ENCODE measurements at regions not wholly inside any gene's neighbourhood (a gene's known extent, or its start where the extent isn't known, plus 50 kb on each side); places are given as distances from the start of the nearest gene placed in this dataset.

DNA sequence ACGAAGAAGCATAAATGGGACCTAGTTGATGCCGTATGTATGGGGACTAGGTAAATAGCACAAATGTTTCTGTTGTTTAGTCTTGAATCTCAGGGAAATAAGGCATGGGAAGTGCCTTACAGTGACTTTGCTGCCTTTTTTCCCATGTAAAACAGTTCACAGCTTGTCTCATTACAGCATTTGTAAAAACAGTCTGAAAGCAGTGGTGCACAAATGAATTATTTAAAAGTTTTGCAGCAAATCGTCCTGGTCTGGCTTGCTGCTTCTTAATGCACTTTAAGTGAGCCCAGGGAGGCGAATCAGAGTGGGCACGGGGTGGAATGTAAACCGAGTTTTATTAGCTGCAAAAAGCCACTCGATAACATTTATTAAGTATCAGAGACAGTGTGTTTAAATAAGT, 302.0 kb upstream of the ETAA1 start:
- Histone ChIP-seq H3K4me3 (ENCODE audit: low read depth, low read length) (no peak overlapping the region), H3K27me3 (replicated peaks) (no peaks in the 10 kb centered on the region), H3K36me3 (replicated peaks) (no peaks in the 10 kb centered on the region), H3K27ac (no peak overlapping the region)
- DNase-seq, result no peak
- TF ChIP-seq, protein P1, sequence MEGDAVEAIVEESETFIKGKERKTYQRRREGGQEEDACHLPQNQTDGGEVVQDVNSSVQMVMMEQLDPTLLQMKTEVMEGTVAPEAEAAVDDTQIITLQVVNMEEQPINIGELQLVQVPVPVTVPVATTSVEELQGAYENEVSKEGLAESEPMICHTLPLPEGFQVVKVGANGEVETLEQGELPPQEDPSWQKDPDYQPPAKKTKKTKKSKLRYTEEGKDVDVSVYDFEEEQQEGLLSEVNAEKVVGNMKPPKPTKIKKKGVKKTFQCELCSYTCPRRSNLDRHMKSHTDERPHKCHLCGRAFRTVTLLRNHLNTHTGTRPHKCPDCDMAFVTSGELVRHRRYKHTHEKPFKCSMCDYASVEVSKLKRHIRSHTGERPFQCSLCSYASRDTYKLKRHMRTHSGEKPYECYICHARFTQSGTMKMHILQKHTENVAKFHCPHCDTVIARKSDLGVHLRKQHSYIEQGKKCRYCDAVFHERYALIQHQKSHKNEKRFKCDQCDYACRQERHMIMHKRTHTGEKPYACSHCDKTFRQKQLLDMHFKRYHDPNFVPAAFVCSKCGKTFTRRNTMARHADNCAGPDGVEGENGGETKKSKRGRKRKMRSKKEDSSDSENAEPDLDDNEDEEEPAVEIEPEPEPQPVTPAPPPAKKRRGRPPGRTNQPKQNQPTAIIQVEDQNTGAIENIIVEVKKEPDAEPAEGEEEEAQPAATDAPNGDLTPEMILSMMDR (IDR thresholded peaks at IDR 0.05; ENCODE audit: low read depth, low read length, missing control alignments), result no peak
- in situ Hi-C loops (cut with HindIII; ENCODE audit: low pct_ligation_motif_present, low sequenced_read_pairs), result no loop called here

DNA sequence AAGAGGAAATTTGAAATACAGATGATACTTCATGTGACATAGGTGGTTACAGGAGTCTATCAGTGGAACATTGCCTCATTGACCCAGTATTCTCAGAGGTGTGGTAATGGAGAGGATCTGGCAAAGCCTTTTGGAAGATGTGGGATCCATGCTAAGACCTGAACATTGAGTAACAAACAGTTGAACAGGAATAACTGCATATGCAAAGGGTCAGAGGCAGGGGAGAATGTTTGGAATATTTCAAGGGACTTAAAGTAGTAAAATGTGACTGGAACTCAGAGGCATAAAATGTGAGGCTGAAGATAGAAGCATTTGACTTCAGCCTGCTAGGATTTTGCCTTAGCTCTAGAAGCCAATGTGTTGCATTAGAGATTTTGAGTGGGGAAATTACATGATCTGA, 300.2 kb upstream of the ETAA1 start:
- in situ Hi-C loops (cut with HindIII; ENCODE audit: low pct_ligation_motif_present, low sequenced_read_pairs), result no loop called here
- DNase-seq, result no peak

DNA sequence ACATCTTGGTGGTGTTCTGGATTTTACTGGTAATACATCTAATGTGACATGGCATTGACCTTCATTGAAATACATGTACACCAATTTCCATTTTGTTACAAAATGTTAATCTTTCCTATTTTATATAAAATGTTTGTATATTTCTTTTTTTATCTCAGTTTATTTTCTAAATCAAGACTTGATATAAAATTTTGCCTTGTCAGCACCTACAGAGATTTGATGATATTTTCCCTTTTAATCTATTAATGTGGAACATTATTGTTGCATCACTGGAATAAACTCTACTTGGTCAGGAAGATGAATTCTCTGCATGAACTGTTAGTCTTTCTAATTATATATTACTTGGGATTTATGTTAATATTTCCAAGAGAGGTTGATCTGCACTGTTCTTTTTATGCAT, 294.0 kb upstream of the ETAA1 start:
- no peaks in the 10 kb centered on the region for H3K36me3 ChIP-seq (replicated peaks)
- in situ Hi-C loops (cut with HindIII; ENCODE audit: low pct_ligation_motif_present, low sequenced_read_pairs), result no loop called here
- H3K27ac ChIP-seq, result no peak overlapping the region
- TF ChIP-seq, protein P1 (IDR thresholded peaks at IDR 0.05; ENCODE audit: low read depth, low read length, missing control alignments), result no peak
- no peak overlapping the region for H3K4me3 ChIP-seq (ENCODE audit: low read depth, low read length)
- no peak for DNase-seq
- H3K27me3 ChIP-seq (replicated peaks), result no peaks in the 10 kb centered on the region

More for the DNA sequence above, 300.2 kb upstream of the ETAA1 start:
- H3K36me3 ChIP-seq (replicated peaks), result no peaks in the 10 kb centered on the region
- H3K4me3 ChIP-seq (ENCODE audit: low read depth, low read length), result no peak overlapping the region
- no peak overlapping the region for H3K27ac ChIP-seq
- no peaks in the 10 kb centered on the region for H3K27me3 ChIP-seq (replicated peaks)
- TF ChIP-seq, protein P1 (IDR thresholded peaks at IDR 0.05; ENCODE audit: low read depth, low read length, missing control alignments), result no peak

DNA sequence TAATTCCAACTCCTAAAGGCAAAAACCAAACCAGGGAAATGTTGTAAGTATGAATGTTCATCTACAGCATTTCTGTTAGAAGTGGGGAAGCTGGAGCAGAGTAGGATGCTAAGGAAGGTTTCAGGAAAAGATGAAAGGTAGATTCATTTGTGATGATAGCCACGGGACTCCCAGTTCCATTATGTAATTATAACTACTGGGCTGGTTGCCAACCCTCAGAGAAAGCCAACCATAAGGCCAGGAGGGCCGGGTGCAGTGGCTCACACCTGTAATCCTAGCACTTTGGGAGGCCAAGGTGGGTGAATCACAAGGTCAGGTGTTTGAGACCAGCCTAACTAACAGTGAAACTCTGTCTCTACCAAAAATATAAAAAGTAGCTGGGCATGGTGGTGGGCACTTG, 288.9 kb upstream of the ETAA1 start:
- no peak overlapping the region for H3K4me3 ChIP-seq (ENCODE audit: low read depth, low read length)
- no peak overlapping the region for H3K27ac ChIP-seq
- H3K27me3 ChIP-seq (replicated peaks), result no peaks in the 10 kb centered on the region
- DNase-seq, result no peak
- in situ Hi-C loops (cut with HindIII; ENCODE audit: low pct_ligation_motif_present, low sequenced_read_pairs), result no loop called here
- TF ChIP-seq, protein P1 (IDR thresholded peaks at IDR 0.05; ENCODE audit: low read depth, low read length, missing control alignments), result no peak
- no peaks in the 10 kb centered on the region for H3K36me3 ChIP-seq (replicated peaks)

DNA sequence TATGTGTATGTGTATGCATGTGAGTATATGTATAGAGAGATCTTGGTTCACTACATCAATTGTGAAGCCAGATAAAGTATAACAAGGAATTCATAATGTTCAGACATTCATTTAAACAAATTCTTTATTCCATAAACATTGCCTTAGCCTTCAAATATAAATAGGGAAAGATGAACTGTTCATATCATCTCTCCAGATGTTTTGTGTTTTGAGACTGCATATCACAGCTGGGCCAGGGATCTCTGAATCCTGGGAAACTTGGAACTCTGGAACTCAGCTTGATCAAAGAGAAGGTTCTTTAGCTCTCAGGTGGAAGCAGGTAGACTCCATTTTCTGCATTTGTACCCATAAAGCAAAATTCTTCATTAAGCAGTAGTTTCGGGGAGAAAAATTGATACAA, 272.6 kb upstream of the ETAA1 start:
- TF ChIP-seq, protein P1 (IDR thresholded peaks at IDR 0.05; ENCODE audit: low read depth, low read length, missing control alignments), result no peak
- in situ Hi-C loops (cut with HindIII; ENCODE audit: low pct_ligation_motif_present, low sequenced_read_pairs), result no loop called here
- Histone ChIP-seq H3K27ac (no peak overlapping the region), H3K36me3 (replicated peaks) (no peaks in the 10 kb centered on the region), H3K4me3 (ENCODE audit: low read depth, low read length) (no peak overlapping the region), H3K27me3 (replicated peaks) (no peaks in the 10 kb centered on the region)
- DNase-seq, result no peak

DNA sequence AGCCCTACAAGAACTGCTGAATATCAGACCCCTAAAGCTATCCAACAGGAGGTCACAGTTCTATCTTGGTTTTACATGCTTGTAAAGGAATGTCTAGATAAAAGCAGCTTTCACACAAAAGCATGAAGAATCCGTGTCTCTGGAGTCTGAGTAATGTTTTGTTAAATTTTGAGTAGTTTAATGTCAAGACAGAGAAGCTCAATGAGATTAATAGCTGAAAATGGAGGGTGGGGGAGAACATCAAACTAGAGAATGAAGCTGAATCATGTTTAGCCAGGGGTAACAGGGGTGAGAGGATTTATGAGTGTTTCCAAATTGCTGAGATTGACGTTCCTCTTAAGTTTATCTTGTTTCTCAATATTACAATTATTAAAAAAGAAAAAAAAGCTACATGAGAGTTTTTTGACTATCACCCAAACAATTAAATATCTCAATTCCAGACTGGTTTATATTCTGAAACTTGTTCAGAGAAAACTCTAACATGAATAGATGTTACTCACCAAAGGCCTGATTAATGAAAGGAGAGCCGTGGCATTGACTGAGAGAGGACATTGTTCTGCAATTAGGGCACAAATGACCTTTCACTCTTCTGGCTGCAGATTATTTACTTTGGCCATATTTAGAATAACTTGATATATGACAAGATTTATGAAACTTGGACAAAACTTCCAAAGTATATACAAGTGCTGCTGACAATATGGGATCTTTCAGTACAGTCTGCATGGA, 266.4 kb upstream of the ETAA1 start:
- Histone ChIP-seq H3K27me3 (replicated peaks) (no peaks in the 10 kb centered on the region), H3K27ac (peak overlapping the region; percentile 66), H3K4me3 (ENCODE audit: low read depth, low read length) (no peak overlapping the region), H3K36me3 (replicated peaks) (no peaks in the 10 kb centered on the region)
- peak; percentile 62 for DNase-seq
- TF ChIP-seq, protein P1 (IDR thresholded peaks at IDR 0.05; ENCODE audit: low read depth, low read length, missing control alignments), result no peak
- in situ Hi-C loops (cut with HindIII; ENCODE audit: low pct_ligation_motif_present, low sequenced_read_pairs), result no loop called here
